ENCODE measurements at regions not wholly inside any gene's neighbourhood (a gene's known extent, or its start where the extent isn't known, plus 50 kb on each side); places are given as distances from the start of the nearest gene placed in this dataset.
"Not testable (repeated sequence)": the region's sequence is repeated elsewhere in the genome, so short reads cannot be mapped to it uniquely, and the experiment has no call there.

DNA sequence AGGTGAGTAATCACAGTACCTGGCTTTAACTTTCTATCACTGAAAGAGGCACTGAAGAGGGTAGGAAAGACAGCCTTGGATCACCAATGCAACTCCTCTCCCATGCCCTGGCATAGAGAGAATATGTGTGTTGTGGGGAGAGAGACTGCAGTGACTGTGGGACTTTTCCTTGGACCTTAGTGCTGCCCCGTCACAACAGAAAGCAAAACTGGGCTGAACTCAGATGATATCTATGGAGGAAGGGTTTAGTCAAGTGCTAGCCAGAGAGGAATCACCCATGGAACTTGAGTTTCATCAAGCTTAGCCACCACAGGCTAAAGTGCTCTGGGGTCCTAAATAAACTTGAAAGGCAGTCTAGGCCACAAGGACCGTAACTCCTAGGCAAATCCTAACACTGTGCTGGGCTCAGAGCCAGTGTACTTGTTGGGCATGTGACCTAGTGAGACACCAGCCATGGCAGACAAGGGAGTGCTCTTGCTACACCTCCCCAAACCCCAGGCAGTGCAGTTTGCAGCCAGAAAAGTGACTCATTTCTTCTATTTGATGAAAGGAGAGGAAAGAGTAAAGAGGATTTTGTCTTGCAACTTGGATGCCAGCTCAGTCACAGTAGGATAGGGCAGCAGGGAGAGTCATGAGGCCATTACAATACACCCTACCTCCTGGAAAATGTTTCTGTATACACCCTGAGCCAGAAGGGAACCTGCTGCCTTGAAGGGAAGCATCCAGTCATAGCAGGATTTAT is 105.8 kb upstream of the SPOPL start:
- no peak for DNase-seq

- no peak for DNase-seq
These were observed 104.7 kb upstream of the SPOPL start for GRCh38 chr2:138396843-138397242.

- no peak for DNase-seq
These were observed 98.1 kb upstream of the SPOPL start for GRCh38 chr2:138403431-138403927.

GRCh38 chr2:138414014-138414413 is 87.6 kb upstream of the SPOPL start:
- DNase-seq: no peak

DNA sequence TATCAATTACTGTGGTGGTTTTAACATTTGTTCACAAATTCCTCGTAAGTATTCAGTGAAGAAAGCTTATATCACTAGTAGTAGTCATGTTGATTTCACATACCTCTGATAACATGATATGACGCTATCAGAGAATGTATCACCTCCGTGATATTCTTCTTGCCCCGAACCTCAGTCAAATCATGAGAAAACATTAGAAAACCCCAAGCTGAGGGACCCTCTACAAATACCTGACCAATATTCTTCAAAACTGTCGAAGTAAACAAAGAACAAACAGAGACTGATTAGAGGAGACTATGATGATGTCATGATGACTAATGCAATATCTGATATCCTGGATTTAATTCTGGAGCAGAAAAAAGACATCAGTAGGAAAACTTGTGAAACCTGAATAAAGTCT is 85.6 kb upstream of the SPOPL start:
- no peak for DNase-seq

GRCh38 chr2:138418453-138418852 is 83.1 kb upstream of the SPOPL start:
- DNase-seq: no peak

- DNase-seq: no peak
These were observed 80.1 kb upstream of the SPOPL start for GRCh38 chr2:138421315-138421970.

DNA sequence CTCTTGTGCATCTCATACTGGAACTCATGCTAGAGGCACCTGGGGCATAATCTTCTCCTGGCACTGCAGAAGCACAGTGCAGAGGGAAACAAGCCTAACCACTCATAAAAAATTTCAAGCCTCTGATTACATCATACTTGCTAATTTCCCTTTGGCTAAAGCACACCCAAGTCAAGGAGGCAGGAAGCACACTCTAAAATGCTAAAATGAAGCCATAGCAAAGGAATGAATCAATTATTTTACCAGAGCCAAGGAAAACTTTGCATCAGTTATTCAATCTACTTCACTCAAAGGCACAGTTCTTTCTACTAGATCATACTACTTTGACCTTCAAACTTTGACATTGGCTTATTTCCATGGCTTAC is 79.6 kb upstream of the SPOPL start:
- DNase-seq: no peak

DNA sequence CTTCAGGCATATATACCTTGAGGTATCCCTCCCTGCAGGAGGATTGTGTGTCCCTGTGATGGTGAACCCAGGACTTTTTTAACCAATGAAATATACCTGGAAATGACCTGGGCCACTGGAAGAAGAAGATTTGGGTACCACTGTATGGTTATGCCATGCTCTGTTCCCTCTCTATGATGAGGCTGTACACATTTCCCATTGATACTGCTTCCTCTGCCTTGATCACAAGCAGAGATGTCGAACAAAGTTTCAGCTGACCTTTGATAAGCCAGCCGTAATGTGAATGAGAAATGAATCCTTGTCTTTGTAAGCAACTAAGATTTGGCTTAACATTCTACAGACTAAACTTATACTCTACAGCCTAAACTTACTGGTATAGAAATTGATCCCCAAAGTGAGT is 78.4 kb upstream of the SPOPL start:
- no peak for DNase-seq

DNA sequence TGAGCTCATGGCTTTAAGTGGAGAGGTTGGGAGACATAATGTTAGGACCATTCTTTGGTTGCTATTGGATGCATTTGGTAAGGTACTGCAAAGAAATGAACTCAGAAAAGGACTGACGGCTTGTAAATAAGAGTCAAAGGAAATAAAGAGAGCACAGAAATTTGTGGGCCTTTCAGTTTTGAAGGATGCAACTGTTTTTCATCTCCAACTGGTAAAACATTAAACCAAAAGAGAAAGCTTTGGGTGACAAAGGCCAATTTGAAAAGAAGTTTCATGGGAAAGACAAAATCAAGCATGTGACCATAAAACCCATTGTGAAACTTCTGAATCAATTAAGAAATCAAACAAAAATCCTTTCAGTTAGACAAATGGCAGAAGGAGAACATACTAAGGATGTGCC is 77.8 kb upstream of the SPOPL start:
- DNase-seq: no peak

- DNase-seq: no peak
These were observed 77.0 kb upstream of the SPOPL start for GRCh38 chr2:138424436-138425140.

DNA sequence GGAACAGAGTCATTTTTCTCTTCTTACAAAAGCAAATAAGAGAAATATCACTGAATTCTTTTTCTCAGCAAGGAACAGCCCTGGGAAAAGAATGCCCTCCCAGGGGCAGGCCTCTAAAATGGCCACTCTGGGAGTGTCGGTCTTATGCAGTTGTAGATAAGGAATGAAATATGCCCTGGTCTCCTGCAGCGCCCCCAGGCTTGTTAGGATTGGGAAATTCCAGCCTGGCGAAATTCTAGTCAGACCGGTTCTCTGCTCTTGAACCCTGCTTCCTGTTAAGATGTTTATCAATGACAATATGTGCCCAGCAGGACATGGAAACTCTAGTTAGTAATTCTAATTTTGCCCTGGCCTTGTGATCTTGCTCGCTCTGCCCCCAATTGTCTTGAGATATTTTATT is 75.5 kb upstream of the SPOPL start:
- not testable (repeated sequence) for DNase-seq

GRCh38 chr2:138428710-138429440 is 72.7 kb upstream of the SPOPL start:
- no peak for DNase-seq

GRCh38 chr2:138430181-138430580 is 71.4 kb upstream of the SPOPL start:
- DNase-seq: no peak

DNA sequence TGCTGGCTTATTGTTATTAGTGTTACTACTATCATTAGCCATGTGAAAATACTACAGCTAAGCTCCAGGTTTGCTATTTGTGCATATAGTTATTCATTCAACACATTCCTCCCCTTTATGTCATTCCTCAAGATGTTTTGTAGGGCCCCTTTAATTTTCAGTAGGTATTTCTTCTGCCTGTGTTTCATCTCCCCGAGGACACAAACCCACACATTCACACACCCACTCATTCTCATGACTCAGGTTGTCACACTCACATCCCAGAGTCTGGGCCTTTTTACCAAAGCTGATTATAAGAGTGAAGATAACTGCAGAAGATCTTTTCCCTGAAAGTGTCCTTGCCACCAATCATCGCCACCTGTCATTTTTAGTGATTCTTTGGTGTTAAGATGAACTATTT is 68.6 kb upstream of the SPOPL start:
- no peak for DNase-seq

DNA sequence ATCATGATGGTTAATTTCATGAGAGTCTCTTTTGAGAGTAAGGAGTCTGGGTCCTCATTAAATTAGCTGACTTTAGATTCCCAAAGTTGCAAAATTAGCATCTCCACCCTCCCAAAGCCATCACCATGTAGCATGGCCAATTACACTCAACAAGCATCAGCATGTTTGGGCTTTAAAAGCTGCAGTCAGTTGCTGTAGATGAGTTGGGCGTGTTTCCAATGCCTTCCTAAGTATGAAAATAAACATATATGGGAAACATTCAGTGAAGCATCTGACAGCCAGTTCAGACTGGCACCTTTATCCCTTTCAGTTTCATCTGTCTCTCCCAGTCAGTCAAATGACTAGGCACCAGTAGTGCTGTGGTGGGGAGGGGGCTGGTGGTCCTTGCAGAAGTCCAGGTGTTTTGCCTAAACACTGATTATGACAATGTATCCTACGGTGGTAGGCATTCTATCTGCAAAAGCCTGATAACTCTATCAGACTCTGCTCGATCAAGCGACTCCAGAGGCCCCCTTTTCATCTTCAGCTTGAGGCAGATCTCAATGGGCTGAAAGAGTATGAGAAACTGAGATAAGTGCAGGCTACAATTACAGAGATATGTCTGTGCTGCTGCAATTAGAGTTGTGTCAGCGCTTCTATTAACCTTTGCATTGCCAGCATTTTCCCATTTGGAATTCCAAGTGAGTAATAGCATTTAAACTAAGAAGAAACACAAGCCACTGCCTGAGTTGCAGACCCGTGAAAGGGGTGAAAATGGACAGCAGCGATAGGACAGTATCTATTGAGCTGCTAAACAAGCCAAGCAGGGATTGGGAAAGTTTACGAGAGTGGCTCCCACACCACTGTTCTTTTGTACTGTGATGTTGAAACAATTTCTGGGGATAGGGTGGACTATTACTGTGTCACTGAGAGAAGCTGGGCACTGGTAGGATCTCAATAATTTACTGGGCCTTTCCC is 67.3 kb upstream of the SPOPL start:
- DNase-seq: peak; percentile 81

- no peak for DNase-seq
These were observed 65.9 kb upstream of the SPOPL start for GRCh38 chr2:138435701-138436100.

GRCh38 chr2:138439733-138440132 is 61.8 kb upstream of the SPOPL start:
- no peak for DNase-seq

GRCh38 chr2:138440759-138441158 is 60.8 kb upstream of the SPOPL start:
- DNase-seq: no peak

DNA sequence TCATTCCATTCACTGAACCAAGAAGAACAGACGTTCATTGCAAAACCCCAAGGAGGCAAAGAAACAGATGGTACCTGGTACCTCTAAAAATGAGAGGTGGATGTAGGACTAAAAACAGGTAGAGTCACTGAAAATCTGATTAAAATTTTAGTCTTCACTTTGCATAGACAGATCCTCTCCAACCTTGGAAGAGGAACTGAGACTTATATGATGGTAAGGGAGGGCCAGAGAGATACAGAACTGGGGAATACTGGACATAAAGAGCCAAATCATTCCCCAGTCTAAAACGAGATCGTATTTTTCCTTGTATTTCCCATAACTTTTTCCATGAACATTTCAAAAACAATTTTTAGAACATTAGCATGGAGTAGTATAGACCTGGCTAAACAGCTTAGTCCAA is 59.7 kb upstream of the SPOPL start:
- DNase-seq: no peak

GRCh38 chr2:138444411-138444810 is 57.2 kb upstream of the SPOPL start:
- no peak for DNase-seq

- DNase-seq: no peak
These were observed 56.3 kb upstream of the SPOPL start for GRCh38 chr2:138445227-138445626.
